ENCODE measurements at regions not wholly inside any gene's neighbourhood (a gene's known extent, or its start where the extent isn't known, plus 50 kb on each side); places are given as distances from the start of the nearest gene placed in this dataset.
"Not testable (repeated sequence)": the region's sequence is repeated elsewhere in the genome, so short reads cannot be mapped to it uniquely, and the experiment has no call there.

DNA sequence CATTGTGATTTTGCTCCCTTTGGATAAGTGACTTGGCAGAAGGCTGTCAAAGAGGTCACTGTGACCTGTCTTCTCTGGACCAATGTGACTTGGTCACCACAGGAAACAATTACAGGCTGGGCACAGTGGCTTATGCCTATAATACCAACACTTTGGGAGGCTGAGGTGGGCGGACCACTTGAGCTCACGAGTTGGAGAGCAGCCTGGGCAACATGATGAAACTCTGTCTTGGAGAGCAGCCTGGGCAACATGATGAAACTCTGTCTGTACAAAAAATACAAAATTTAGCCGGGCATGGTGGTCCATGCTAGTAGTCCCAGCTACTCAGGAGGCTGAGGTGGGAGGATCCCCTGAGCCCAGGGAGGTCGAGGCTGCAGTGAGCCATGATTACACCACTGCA lies 256.9 kb downstream of the FAM72C start:
- H3K27ac ChIP-seq, H3K4me3 ChIP-seq: not testable (repeated sequence)

GRCh38 chr1:143709606-143710259 lies 262.1 kb downstream of the FAM72C start:
- not testable (repeated sequence) for H3K4me3 ChIP-seq, H3K27ac ChIP-seq

- not testable (repeated sequence) for H3K27ac ChIP-seq, H3K4me3 ChIP-seq
These were observed 269.0 kb downstream of the FAM72C start for GRCh38 chr1:143702739-143703138.

DNA sequence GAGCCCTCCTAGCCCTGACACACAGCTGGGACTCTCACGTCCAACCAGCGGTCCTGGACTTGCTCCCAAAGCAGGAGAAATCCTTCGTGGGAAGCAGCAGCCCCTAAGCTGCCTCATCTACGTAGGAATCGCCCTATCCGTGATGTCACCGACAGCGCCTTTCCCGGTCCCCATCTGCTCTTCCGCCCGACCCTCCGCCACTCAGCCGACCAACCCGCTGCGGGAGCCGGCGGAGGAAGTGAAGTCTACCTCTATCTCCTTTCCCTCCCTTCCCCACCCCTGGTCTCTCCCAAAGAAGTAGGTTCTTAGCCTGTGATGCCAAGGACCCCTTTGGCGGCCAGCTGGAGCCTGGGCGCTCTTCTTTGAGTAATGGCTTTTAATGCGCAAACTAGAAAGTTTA lies 272.1 kb downstream of the FAM72C start:
- Histone ChIP-seq H3K27ac (no peak overlapping the region), H3K4me3 (peak overlapping the region in 1 of 7 experiments; percentile 5)

DNA sequence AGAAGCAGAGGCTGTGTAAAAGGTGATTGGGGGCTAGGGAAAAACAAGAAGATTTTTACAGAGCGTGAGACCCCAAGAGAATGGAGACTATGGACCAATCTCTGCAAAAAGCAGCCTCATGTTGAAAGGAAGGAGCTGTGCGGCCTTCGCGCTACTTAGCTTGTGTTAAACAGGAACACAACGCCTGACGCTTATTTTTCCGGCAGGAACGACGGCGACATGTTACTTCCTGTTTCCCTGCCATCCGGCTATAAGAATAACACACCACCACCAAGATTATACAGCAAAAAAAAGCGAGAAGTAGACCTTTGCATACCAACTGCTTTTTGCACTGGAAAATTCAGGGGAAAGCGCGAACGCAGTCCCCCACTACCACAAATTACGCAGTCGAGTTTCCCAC lies 272.7 kb downstream of the FAM72C start:
- peak overlapping the region in 1 of 7 experiments; percentile 5 for H3K4me3 ChIP-seq

GRCh38 chr1:143698016-143698415 lies 273.8 kb downstream of the FAM72C start:
- no peak overlapping the region for H3K27ac ChIP-seq
- no peak overlapping the region for H3K4me3 ChIP-seq

More for the DNA sequence above, 272.7 kb downstream of the FAM72C start:
- no peak overlapping the region for H3K27ac ChIP-seq

GRCh38 chr1:143694085-143694484 lies 277.7 kb downstream of the FAM72C start:
- Histone ChIP-seq H3K27ac (no peak overlapping the region), H3K4me3 (no peak overlapping the region)

- Histone ChIP-seq H3K4me3 (no peak overlapping the region), H3K27ac (no peak overlapping the region)
These were observed 279.7 kb downstream of the FAM72C start for GRCh38 chr1:143691971-143692529.

DNA sequence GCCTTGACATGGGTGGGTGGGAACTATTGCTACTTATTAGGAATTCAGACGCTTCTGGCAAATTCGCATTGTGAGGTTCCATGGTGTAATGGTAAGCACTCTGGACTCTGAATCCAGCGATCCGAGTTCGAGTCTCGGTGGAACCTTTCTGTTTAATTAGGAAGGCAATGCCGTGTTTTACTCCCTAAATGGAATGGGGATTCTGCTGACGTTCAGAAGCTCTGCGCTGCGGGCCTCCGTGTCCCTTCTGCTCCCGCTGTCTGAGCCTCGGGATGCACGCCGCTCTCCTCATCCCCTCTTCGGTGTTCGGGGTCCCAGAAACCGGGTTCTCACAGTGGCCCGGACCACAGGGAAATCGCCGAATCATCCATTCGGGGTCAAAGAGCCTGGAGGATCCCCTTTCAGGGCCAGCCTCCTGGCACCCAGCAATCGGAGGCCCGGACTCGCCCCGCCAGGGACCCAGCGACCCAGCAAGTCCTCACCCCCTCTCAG lies 280.3 kb downstream of the FAM72C start:
- Histone ChIP-seq H3K27ac (no peak overlapping the region), H3K4me3 (no peak overlapping the region)

- no peak overlapping the region for H3K27ac ChIP-seq
- no peak overlapping the region for H3K4me3 ChIP-seq
These were observed 282.0 kb downstream of the FAM72C start for GRCh38 chr1:143689781-143690180.

- H3K4me3 ChIP-seq = no peak overlapping the region
- no peak overlapping the region for H3K27ac ChIP-seq
These were observed 291.5 kb downstream of the FAM72C start for GRCh38 chr1:143680304-143680703.

GRCh38 chr1:143672983-143673382 lies 298.8 kb downstream of the FAM72C start:
- no peak overlapping the region for H3K27ac ChIP-seq
- no peak overlapping the region for H3K4me3 ChIP-seq

DNA sequence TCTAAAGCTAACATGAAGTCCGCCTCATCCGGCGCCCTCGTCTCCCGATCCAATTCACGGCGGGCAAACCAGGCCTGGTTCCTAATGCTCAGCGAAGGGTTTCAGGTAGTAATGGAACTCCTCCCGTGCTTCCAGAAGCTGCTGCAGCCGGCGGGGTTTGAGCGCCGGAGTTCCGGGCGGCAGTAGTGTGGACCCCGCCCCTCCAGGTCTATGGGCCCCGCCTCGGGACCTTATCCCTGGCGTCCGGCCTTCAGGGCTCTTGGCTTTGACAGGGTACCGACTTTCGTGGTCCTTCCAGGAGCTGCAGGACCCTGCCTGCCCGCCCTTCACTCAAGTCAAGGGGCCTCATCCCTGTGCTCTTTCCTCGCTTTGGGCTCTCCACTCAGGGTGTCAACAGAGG lies 304.1 kb downstream of the FAM72C start:
- H3K4me3 ChIP-seq = no peak overlapping the region
- H3K27ac ChIP-seq = no peak overlapping the region

DNA sequence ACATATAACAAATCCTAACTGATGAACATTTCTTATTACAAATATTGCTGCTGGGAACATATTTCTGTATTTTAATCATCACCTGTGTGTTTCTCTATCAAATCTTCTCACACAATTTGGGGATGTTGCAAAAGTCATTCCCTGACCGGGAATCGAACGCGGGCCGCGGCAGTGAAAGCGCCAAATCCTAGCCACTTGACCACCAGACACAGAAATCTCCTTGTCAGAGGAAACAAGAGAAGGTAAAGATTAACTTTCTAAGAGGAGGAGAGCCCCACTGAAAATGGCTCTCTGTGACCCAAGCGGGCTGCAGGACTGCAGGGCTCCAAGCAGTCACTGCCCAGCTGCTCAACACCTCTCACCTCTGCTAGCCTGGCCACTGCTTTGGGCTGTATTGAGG lies 304.9 kb downstream of the FAM72C start:
- Histone ChIP-seq H3K27ac (no peak overlapping the region), H3K4me3 (no peak overlapping the region)

- Histone ChIP-seq H3K4me3 (no peak overlapping the region), H3K27ac (no peak overlapping the region)
These were observed 306.2 kb downstream of the FAM72C start for GRCh38 chr1:143665606-143666005.

DNA sequence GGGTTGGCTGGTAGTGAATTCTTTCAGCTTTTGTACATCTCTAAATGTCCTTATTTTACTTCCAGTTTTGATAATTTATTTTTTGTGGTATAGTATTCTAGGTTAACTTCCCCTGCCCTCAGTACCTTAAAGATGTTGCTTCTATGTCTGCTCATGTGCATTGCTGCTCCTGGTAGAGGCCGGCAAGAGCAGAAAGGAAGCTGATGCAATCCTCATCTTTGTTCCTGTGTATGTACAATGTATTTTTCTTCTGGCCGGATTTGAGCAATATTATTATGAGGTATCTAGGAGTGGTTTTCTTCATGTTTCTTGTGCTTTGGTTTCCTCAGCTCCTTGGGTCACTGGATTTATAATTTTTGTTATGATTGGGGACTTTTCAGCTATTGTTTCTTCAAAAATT lies 308.7 kb downstream of the FAM72C start:
- not testable (repeated sequence) for H3K27ac ChIP-seq, H3K4me3 ChIP-seq

DNA sequence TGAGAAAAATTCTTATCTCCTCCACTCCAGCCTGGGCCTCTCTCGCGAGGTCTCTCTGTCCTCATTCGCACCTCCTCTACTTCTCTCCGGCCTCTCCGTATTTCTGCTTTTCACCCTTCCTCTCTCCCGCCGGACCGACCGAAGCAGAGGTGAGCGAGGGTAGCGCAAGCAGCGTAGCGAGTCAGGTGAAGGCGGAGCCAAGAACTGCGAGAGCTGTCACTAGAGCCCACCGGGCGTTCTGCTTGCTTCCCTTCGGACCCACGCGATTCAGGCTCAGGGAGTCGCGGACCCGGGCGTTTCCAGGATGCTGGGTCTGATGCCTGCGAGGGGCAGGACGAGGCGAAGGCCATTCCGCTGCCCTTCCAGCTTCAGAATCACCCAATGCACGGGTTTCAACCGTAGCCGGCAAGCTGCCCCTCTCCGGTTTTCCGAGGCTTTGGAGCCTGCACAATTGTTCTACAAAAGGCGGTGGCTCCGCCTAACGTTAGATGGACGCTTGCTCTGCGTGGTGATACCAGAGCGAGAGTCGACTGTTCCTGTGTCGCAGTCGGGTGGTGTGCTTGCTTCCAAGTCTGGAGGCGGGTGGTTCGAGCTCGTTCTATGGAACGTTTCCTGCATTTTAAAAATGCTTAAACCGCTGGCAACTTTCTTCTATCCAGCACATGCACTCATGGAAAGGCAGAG lies 310.2 kb downstream of the FAM72C start:
- no peak overlapping the region for H3K4me3 ChIP-seq
- H3K27ac ChIP-seq = no peak overlapping the region

- no peak overlapping the region for H3K27ac ChIP-seq
- H3K4me3 ChIP-seq = no peak overlapping the region
These were observed 311.3 kb downstream of the FAM72C start for GRCh38 chr1:143660354-143660941.

DNA sequence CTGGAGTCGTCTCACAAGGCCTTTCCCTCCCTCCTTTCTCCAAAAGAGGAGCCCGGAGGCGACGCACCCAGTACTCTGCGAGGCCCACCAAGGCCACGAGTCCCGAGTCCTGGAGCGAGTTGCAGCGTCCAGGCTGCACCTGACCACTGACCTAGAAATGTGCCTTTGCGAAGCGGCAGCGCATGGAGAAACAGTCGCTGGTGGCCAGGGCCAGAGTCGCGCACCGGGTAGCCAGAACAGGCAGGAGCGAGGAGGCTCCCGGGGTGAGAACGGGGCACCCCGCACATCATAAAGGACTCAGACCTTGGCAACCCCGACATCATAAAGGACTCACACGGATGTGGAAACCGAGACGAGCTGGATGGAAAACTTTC lies 318.4 kb downstream of the FAM72C start:
- Histone ChIP-seq H3K4me3 (no peak overlapping the region), H3K27ac (no peak overlapping the region)

DNA sequence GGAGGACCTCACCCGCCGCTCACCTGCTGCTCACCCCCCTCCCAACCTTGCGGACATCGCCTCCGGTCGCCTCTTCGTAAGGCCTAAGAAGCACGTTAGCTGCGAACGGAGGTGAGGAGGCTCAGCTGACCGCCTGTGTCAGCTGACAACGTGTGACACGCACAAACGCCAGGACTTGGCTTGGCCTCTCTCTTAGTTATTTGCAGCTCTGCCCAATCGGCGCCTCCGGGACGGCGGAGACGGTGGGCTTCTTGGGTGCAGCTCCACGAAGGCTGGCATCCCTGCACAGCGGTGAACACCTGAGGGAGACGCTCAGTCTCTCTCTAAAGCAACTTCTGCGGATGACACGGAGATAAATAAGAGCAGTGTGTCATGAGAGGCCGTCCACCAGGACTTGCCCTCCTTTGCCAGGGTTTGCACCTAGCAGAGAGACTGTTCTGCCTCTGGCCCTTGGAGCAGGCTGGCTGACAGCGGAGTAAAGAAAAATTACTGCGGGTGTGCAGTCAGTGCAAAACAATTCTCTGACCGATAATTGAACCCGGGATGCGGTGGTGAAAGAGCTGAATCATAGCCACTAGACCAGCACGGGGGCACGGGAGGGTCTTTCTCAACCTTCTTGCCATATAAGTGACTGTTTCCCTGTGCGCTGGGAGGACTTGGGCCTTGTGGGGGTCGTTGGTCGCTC lies 318.9 kb downstream of the FAM72C start:
- Histone ChIP-seq H3K4me3 (no peak overlapping the region), H3K27ac (no peak overlapping the region)
